Body of pancreas (tissue), 4 donors: ENCODE measurements at regions not wholly inside any gene's neighbourhood (a gene's known extent, or its start where the extent isn't known, plus 50 kb on each side); places are given as distances from the start of the nearest gene placed in this dataset.
A peak's percentile ranks its signal among the peaks of the same experiment; 100 is the strongest.

ENCODE experiments used
- CTCF ChIP-seq, 7 experiments: fragments of 450-650 bp in 4 of 7; fragments of 200-600 bp in 3 of 7; sonication (generic) in 3 of 7; IDR thresholded peaks; one replicate each; pipeline ENCODE4 v1.5.1; 2016 to 2019; ENCODE audit warnings: antibody characterized with exemption in 7 of 7
- POLR2A ChIP-seq, 3 donors: fragments of 450-650 bp; IDR thresholded peaks; one replicate each; pipeline ENCODE4 v1.6.1; 2016; ENCODE audit warnings: antibody characterized with exemption in 3 of 3, mild to moderate bottlenecking in 2 of 3

- TF ChIP-seq CTCF (IDR thresholded peaks at IDR 0.05) (no peak), POLR2A (IDR thresholded peaks at IDR 0.05) (peak in 1 of 3 donors; percentile 6)
Measured at GRCh38 chr20:50345712-50346373, 155.2 kb downstream of the CEBPB start.
